ENCODE measurements at regions not wholly inside any gene's neighbourhood (a gene's known extent, or its start where the extent isn't known, plus 50 kb on each side); places are given as distances from the start of the nearest gene placed in this dataset.

DNA sequence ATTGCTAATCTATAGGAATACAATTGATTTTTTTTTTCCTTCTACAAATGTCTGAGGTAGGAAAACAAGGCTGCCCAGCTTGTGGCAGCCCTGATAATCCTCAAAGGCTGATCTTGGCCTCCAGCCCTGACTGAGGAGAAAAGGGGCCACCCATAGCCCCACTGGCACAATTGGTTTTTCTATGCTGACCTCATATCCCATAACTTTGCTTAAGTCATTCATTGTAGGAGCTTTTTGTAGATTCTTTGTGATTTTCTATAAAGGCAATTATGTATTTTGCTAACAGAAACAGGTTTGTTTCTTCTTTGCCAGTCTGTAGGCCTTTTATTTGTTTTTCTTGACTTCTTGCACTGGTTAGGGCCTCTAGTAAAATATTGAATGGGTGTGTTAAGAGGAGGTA, 80.2 kb upstream of the C15orf39 start:
- TF ChIP-seq, protein P1, sequence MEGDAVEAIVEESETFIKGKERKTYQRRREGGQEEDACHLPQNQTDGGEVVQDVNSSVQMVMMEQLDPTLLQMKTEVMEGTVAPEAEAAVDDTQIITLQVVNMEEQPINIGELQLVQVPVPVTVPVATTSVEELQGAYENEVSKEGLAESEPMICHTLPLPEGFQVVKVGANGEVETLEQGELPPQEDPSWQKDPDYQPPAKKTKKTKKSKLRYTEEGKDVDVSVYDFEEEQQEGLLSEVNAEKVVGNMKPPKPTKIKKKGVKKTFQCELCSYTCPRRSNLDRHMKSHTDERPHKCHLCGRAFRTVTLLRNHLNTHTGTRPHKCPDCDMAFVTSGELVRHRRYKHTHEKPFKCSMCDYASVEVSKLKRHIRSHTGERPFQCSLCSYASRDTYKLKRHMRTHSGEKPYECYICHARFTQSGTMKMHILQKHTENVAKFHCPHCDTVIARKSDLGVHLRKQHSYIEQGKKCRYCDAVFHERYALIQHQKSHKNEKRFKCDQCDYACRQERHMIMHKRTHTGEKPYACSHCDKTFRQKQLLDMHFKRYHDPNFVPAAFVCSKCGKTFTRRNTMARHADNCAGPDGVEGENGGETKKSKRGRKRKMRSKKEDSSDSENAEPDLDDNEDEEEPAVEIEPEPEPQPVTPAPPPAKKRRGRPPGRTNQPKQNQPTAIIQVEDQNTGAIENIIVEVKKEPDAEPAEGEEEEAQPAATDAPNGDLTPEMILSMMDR (IDR thresholded peaks at IDR 0.05; ENCODE audit: low read length): no peak
- TF ChIP-seq EZH2 (optimal IDR thresholded peaks at IDR 0.05; ENCODE audit: low read depth, low read length): no peak
- no peak for TF ChIP-seq EZH2phosphoT487 (IDR thresholded peaks at IDR 0.05; ENCODE audit: low read length)
